ENCODE measurements at regions not wholly inside any gene's neighbourhood (a gene's known extent, or its start where the extent isn't known, plus 50 kb on each side); places are given as distances from the start of the nearest gene placed in this dataset.

DNA sequence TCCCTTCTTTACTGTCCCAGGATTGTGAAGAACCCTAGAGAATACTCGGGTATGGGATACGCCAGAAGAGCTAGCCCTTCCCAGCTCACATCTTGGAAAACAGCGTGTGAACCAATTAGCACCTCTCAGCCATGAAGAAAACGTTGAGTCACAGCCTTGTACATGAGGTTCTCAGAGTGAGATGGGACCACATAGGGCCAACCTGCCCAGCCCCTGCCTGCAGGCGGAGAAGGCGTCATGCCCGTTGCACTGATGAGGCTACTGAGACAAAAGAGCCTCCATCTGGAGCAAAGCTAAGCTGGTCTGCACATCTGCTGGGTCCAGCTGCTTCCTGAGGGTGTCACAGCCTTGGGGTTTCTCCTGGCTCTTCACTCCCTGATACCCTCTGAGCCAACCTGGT is 92.2 kb downstream of the LBH start:
- TF ChIP-seq, protein P1, sequence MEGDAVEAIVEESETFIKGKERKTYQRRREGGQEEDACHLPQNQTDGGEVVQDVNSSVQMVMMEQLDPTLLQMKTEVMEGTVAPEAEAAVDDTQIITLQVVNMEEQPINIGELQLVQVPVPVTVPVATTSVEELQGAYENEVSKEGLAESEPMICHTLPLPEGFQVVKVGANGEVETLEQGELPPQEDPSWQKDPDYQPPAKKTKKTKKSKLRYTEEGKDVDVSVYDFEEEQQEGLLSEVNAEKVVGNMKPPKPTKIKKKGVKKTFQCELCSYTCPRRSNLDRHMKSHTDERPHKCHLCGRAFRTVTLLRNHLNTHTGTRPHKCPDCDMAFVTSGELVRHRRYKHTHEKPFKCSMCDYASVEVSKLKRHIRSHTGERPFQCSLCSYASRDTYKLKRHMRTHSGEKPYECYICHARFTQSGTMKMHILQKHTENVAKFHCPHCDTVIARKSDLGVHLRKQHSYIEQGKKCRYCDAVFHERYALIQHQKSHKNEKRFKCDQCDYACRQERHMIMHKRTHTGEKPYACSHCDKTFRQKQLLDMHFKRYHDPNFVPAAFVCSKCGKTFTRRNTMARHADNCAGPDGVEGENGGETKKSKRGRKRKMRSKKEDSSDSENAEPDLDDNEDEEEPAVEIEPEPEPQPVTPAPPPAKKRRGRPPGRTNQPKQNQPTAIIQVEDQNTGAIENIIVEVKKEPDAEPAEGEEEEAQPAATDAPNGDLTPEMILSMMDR (optimal IDR thresholded peaks at IDR 0.05 in 1 of 3, IDR thresholded peaks at IDR 0.05 in 1 of 3, conservative IDR thresholded peaks at IDR 0.05 in 1 of 3; ENCODE audit: extremely low read depth in 1 of 3, insufficient read depth in 2 of 3, low read length in 3 of 3) = no peak
- no peak for TF ChIP-seq EZH2 (IDR thresholded peaks at IDR 0.05; ENCODE audit: low read length)

Data from keratinocyte (primary cell).